Activated T-cell treated with anti-CD3 and anti-CD28 coated beads, Interleukin-2, amount 50 U/mL, for 1 hour (primary cell): ENCODE measurements at regions not wholly inside any gene's neighbourhood (a gene's known extent, or its start where the extent isn't known, plus 50 kb on each side); places are given as distances from the start of the nearest gene placed in this dataset.
"Not testable (repeated sequence)": the region's sequence is repeated elsewhere in the genome, so short reads cannot be mapped to it uniquely, and the experiment has no call there.

Source experiments
- DNase-seq: peaks from one replicate; pipeline ENCODE4 v3.0.0-alpha.2; 2020

DNA sequence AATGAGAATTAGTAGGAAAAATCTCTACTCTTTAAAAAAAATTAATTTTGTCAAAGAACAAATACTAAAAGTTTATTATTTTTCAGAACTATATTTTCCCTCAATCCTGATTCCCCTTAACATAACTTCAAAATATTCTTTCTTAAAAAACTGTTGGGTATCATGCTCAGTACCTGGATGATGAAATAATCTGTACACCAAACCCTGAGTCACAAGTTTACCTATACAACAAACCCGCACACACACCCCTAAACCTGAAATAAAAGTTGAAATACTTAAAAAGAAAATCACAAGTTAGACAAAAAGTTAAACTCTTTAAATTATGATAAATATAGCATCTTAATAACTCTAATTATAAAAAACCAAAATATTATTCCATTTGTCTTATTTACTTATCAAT is 812.3 kb downstream of the MAT2B start:
- no peak for DNase-seq

DNA sequence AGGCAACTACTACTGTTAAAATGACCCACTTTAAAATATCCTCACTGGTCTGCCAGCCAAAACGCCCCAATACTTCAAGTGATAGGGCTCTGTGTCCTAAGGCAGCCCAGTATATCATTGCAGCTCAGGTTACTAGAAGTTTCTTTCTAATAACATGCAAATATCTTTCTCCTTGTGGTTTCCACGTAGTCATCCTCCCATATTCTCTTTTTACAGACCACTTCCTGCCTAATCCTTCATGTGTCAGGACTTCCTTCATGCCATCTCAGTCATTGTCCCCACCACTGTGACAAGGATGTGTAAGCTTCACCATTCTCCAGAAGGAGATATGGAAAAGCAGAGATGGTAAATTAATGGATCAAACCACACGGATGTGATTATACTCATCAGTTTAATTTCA is 813.7 kb downstream of the MAT2B start:
- no peak for DNase-seq

DNA sequence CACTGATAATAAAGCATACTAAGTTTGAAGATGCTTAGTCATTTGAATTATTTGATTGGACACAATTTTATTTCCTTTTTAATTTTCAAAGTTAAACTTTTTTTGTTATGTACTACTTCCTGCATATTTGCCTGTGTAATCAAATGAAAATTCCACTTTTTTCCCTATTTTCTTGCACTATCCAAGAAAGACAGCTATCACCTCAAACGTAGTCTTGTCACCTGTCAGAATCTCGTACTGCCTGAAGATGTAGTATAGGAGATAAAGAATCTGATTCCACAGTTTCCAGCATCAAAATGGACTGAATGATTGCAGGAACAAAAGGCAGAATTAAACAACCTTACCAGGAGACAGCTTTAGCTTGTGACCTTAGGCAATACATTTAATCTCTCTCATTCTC is 818.8 kb downstream of the MAT2B start:
- DNase-seq, result no peak

DNA sequence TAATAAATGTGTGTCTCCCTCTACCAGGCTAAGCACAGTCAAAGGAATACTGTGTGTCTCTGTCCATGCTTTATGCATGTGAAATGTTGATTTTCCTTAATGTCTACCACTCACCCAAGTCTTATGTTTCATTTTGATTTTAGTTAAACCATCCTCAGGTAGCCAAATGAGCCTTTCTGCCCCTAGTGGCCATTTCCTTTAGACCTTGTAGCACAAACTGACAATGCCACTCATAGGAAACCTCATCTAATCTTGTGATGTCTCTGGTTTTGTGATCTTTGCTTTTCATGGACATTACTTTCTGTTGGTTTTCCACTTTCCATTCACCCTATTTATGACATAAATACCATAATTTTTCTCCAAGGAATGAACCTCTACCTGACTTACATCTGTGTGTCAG is 820.8 kb downstream of the MAT2B start:
- DNase-seq, result no peak

DNA sequence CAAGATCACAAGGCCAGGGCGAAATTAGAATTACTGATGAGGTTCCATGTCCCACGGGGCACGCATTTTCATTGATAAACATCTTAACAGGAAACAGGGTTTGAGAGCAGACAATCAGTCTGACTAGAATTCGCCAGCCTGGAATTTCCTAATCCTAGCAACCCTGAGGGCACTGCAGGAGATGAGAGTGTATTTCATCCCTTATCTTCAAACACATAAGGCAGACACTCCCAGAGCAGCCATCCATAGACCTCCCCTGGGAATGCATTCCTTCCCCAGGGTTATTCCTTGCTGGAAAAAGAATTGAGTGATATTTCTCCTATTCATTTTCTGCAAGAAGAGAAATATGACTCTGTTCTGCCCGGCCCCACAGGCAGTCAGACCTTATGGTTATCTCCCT is 821.7 kb downstream of the MAT2B start:
- DNase-seq, result not testable (repeated sequence)

DNA sequence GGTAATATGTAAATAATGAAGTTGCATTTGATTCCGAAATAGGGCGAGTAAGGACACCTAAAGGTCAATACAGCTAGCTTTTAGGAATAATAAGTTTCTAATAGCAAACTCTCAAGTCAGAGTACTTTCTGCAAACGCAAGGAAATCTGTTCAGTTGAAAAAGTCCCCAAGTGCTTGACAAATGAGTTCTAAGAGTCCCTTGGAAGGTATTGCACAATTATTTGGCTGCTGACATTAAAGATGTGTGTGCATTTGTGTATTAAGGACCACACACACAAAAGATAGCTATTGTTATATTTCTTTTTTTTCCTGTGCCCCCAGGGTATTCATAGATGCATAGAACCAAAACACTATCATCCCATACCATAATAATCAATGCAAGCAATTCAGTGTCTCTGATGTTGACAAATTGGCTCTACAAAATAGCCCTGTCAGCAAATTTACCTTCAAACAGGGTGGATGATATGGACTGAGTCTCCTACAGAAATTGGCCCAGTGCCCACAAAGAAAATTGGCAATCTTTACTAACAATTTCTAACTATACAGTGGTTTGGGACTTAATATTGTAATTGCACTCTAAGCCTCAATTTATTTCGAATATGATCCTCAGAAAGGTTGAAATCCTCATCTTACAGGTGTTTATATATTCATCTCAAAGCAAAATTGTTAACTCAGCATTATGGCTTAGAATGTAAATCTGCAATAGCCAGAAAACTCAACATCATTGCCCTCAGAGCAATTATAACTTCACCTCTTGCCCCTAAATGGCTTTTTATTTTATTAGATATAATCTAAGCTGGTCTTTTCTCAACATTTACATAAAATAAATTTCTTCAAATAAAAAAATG is 827.2 kb downstream of the MAT2B start:
- no peak for DNase-seq

DNA sequence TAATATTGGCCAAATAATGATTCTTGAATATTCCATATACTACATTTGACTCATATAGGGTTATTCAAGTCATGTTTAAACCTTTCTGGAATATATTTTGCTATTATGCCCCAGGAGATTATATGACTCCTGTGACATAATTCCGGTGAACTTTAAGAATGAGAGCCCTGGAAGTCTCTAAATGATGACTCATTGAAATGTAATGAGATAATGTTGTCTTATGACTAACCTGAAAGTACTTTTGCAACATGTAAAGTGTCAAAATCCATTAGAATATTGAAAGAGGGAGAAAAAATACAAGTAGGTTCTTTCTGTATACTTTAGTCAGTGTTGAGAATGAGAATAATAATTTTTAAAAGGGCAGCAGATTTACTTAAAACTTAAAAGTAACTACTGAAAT is 830.4 kb downstream of the MAT2B start:
- no peak for DNase-seq

DNA sequence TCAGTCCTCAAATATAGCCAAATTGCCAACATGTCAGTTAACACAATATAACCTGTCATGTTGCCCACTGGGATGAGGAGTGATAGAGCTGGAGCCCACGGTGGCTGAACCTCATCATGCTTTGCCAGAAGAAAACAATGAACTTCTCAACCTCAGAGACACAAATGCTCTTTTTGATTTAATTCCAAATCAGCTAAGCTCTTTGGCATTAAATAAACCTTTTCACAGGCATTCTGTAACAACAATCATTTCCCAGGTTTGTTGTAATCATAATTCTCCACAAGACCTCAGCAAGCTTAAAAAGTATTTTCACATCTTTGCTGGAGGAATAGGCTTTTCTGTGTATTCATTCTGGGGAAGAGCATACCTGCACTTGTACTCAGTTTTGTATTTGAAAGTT is 830.9 kb downstream of the MAT2B start:
- DNase-seq, result no peak

DNA sequence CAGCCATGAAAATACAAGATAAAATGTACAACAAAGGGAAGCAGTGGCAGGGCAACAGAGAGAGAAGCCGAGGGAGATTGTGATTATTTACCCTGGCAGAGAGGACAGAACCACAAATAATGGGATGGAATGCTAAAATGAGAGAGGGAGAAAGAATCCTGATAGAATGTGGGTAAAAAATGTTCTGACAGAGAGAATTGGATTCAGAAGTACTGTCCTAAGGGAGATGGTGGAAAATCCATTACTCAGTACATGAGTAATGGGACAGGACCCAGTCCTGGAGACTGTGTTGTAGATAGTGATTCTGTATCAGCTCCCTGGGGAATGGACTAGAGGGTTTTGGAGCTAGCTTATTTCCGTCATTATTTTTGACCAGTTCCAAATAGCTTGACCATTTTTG is 831.5 kb downstream of the MAT2B start:
- no peak for DNase-seq

DNA sequence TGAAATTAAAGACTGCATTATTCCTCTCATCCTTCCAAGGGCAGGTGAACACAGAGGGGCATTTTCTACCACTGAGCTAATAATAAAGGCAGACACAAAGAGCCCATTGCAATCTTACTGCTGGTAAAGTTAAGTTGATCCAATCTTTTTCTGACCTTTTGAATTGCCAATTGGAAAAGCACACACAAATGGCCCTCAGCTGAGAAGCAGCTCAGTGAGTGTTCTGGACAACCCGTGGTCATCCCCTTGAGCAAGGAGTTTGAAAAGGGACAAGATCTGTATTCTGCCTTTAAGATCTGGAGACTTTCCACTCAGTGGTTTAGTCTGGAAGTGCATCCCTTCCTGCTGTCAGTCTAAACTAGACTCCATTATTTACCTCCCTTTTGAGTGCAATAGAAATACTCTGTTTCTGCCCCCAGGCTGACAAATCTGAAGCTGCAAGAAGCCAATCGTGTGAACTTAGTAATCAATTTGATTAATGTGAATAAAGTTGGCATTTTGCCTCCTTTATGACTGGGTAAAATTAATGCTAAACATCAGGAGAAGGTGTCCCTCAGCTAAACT is 835.7 kb downstream of the MAT2B start:
- DNase-seq, result no peak

DNA sequence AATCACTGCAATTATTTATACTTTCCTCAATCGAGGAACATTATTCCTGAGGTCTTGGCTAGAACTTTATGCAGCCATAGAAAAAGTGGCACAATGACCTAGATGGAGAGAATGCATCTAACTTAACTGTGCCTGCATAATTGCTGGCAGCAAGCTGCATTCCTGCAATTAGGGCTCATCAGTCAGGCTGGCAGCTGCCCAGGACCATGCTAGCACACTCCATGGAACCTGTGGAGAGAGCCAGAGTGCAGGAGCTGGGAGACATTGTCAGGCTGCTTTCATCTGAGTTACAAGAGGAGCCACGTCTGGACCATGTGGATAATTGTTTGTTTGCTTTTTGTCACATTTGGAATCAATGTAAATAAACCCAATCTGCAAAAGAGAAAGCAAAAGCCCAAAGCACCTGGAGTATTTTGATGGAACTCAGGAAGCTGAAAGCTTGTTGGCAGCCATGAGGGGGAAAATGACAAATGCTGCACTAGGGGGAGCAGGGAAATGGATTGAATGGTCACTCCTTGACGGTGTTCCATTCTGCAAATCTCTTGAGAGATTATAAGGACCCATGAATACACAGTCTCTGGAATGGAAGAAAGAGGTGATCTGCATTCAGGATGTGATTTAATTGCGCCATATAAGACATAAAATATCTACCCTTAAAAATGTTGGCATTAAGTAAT is 839.9 kb downstream of the MAT2B start:
- no peak for DNase-seq

DNA sequence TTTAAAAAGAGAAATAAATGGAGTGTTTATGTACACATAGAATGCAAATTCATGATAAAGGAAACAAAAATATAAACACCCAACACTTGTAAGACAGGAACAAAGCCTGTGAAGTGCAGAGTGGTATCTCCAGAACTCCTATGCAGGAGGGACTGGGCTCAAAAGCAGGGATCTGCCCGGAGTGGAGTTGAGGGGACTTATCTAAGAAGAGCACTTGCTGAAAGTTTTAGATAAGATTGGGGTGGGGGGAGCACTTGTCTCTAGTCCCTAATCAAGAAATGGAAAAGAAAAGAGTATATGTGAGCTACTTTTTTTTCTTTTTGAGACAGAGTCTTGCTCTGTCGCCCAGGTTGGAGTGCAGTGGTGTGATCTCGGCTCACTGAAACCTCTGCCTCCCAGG is 840.4 kb downstream of the MAT2B start:
- DNase-seq, result no peak

DNA sequence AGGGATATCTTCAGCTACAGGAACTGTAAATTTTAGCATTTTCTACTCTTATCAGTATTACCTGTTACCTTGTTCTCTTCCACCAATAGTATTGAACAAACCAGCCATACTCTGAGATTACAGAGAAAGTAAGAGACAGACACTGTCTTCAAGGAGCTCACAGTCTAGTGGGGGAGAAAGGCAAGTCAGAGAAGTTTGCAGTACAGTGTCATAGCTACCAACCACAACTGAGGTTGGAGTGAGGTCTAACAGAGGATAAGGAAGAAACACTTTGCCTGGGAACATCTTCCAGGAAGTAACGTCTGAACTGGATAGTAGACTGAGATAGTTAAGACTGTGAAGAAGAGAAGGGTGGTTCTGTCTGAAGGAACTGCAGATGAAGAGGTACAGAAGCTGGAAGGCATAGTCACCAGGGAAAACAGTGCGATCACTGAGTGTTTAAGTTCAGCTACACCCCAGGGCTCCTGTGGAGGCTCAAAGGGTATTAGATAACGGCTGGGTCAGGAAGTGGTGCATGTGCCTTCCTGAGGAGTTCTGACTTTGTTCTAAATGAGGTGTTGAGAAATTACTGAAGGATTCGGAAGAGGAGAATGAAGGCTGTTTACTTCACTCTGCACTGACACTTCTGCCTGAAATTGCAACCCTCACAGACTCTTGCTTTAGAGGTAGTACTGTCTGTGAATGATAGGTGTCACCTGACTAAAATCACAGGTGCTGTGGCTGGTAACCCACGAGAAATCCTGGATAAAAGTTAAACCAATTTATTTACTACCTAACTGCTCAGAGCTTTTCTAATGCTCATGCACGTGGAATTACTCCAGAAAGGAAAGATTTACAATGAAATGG is 841.6 kb downstream of the MAT2B start:
- no peak for DNase-seq

DNA sequence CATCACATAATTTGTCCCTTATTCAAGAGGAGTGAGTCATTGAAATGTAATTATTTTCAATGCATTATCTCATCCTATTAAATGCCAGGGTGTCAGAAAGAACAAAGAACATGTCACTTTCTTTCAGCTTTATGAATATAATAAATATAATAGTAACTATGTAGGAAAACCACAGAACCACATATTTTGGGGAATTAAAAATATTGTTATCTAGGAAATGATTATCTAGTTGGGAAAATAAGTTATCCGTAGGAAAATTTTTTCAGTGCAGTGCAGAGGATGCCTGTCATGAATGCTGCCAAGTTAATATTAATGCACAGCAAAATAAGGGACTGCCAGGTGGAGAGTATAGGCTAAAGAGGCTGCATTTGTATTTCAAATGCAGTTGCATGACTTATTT is 844.8 kb downstream of the MAT2B start:
- no peak for DNase-seq

DNA sequence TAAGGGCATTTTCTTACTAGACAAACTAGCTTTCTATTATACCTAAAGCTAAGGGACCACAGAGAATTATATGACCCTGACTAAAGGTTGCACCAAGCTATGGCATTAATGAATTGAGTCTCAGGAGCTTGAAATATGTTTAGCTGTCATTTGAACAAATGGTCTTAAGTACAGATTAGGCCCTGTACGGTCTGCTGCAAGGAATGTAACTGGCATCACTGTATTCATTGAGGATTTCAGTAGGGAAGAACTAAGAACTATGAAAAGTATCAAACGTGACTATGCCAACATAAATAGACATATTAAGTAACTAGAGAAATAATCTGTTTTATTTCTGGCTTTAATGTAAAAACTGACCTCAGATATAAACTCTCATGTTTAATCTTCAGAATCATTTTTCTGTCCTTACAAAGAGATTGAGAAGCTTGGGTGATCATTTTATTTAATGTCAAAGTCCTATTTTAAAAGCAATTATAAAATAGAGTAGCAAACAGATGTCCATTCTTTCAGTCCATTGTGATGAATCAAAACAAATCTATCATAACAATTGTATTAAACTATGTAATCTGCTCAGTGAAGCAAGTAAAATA is 845.9 kb downstream of the MAT2B start:
- DNase-seq, result no peak

DNA sequence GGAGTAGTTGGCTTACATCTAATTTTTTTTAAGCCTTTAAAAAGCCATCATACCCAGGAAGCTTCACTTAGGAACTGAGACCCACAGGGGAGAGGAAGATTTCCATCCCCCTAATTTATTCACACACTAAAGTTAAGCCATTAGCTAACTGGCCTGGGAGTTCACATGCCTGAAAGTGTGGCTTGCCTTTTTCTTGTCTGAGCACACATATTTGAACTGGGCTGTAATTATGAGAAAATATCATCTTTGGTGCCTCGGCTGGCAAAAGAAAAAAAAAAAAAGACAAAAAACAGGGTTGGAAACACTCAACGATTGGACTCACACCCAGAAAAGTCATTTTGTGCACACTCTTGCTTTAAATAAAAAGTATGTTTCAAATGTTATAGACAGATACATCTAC is 847.3 kb downstream of the MAT2B start:
- no peak for DNase-seq

DNA sequence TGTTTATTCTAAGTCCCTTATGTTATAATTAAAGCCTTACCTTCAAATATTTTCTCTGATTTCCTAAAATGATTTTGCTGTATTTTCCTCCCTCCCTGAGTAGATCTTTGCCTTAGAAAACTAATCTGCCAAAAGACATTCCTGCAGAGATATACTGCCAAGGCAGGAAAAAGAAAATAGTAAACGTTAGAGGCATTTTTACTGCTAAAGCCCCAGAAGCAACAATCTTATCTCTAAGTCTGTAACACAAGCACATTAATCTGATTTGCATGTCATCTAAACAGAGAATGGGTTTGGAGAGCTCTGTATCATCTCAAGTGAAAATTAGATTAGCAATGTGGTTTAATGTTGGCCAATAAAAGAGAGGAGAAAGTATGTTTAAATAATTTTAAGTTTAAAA is 847.7 kb downstream of the MAT2B start:
- no peak for DNase-seq

DNA sequence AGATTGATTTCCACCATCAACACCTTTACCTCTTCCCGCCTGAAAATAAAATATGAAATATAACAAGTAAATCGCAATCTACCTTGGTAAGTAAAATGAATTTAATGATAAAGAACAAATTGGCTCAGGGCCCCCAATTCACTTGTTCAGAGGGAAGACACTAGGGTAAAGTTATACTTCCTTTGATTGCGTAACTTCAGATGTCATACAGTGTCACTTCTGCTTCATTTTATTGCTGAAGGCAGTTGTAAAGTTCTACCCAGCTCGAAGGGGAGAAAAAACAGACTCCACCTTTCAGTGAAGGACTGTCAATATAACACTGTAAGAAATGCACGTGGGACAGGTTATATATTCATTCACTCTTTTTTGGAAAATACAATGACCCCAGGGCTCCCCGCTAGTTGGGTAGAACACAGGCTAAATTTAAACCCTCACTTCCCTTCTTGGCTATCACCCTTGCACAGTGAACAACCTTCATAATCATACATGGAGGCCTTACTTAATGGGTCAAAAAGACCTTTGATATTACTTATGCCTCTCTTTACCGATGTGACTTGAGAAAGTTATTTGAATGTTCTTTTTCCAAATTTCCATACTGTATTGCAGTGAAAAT is 848.8 kb downstream of the MAT2B start:
- no peak for DNase-seq

DNA sequence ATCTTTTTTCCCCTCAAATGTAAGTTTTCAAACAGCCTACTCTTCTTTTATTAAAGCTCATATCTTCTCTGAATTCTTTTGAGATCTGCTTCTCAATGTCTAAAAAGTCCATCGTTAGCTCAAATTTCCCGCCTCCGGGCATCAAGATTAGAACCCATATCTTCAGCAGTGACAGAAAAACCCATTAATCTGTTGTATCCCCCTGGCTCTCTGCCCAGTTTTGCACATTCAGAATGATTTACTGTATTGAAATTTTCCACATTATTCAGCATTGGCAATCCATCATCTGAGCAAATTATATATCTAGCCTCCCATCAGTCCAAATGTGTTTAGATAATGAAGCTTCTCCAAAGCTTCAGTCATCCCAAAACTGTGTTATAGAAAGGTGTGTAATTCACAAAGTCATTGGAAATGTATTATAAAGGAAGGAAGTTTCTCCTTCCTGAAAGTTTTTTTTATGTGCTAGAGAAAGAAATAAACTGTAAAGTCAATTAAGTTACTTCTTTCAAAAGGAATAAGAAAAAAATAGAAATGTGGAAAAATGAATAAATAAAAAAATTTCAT is 849.9 kb downstream of the MAT2B start:
- DNase-seq, result no peak

DNA sequence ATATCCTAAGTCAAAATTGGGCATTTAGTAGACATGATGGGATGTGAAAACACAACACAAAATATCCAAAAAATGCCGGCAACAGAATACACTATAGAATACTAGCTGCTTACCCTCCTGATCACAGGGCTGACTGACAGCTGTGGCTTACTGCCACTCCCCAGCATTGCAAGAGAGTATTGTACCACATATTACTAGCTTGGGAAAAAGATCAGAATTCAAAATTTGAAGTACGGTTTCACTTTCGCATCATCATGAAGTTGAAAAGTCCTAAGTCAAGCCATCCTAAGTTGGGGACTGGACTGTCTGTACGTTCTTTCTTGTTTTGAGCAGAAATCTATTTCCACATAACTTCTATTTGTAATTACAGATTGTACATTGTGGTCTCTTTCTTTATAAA is 851.4 kb downstream of the MAT2B start:
- no peak for DNase-seq

DNA sequence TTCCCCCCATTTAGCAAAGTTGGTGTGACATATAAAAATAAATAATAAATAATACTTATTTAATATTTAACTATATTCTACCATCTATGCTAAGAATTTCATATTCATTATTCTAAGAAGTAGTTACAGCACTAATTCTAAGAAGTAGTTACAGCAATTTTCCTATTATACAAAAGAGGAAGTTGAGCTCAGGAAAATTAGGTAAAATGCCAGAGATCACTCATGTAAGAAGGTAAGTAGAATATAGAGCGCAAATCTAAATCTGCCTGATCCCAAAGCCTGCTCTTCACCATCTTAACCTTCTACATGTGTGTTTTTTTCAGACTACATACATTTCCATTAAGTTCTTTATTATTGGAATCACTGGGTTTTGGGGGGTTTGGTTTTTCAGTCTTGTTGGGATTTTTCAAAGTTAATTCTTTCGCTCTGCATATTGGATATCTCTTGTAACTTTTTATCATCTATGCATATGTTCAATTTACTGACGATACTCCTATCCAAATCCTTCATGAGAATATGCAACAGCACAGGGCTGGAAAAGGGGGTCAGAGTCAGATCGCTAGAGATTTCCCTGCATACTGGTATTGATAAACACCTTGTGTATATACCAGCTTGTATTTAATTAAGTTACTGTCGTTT is 852.1 kb downstream of the MAT2B start:
- DNase-seq, result no peak
